Endodermal cell (in vitro differentiated cells): ENCODE measurements at regions not wholly inside any gene's neighbourhood (a gene's known extent, or its start where the extent isn't known, plus 50 kb on each side); places are given as distances from the start of the nearest gene placed in this dataset.
"Not testable (repeated sequence)": the region's sequence is repeated elsewhere in the genome, so short reads cannot be mapped to it uniquely, and the experiment has no call there.

Source experiments
- DNase-seq: peaks from one replicate; pipeline ENCODE4 v3.0.0-alpha.2; 2017
- H3K27ac ChIP-seq: 2 replicates; pipeline ENCODE4 v1.5.1; 2013; ENCODE audit warnings: mild to moderate bottlenecking, low read depth, low read length, moderate library complexity
- H3K27me3 ChIP-seq: 2 replicates; pipeline ENCODE4 v1.6.1; 2013; ENCODE audit warnings: mild to moderate bottlenecking, low read length, moderate library complexity; ENCODE audit not compliant: insufficient read depth, control insufficient read depth, poor library complexity, severe bottlenecking
- H3K36me3 ChIP-seq: 2 replicates; pipeline ENCODE4 v1.7.0; 2013; ENCODE audit warnings: mild to moderate bottlenecking, low read length, moderate library complexity; ENCODE audit not compliant: control insufficient read depth, insufficient read depth
- H3K4me1 ChIP-seq: one replicate; pipeline ENCODE4 v1.7.0; 2013; ENCODE audit warnings: low read length; ENCODE audit not compliant: control insufficient read depth, insufficient read depth
- H3K4me3 ChIP-seq: 2 replicates; pipeline ENCODE4 v1.5.1; 2013; ENCODE audit warnings: mild to moderate bottlenecking, low read length, moderate library complexity
- H3K9ac ChIP-seq: 2 replicates; pipeline ENCODE4 v1.6.1; 2013; ENCODE audit warnings: mild to moderate bottlenecking, low read length, moderate library complexity; ENCODE audit not compliant: poor library complexity, severe bottlenecking; ENCODE audit errors: extremely low read depth
- H3K9me3 ChIP-seq: 2 replicates; pipeline ENCODE4 v1.6.1; 2013; ENCODE audit warnings: mild to moderate bottlenecking, low read length, moderate library complexity; ENCODE audit not compliant: control insufficient read depth
- H3K27ac Mint-ChIP-seq: 2 replicates; pipeline ENCODE4 v1.8.0; 2020; ENCODE audit warnings: mixed read lengths
- H3K27me3 Mint-ChIP-seq: 2 replicates; pipeline ENCODE4 v1.8.0; 2021; ENCODE audit warnings: mild to moderate bottlenecking, mixed read lengths; ENCODE audit not compliant: insufficient read depth
- H3K36me3 Mint-ChIP-seq: 2 replicates; pipeline ENCODE4 v1.8.0; 2020; ENCODE audit warnings: low read depth, mixed read lengths
- H3K4me1 Mint-ChIP-seq: 2 replicates; pipeline ENCODE4 v1.8.0; 2020; ENCODE audit warnings: mixed read lengths
- H3K4me3 Mint-ChIP-seq: 2 replicates; pipeline ENCODE4 v1.8.0; 2020; ENCODE audit warnings: mild to moderate bottlenecking, moderate library complexity, mixed read lengths
- H3K9me3 Mint-ChIP-seq: 2 replicates; pipeline ENCODE4 v1.8.0; 2020; ENCODE audit warnings: mild to moderate bottlenecking, mixed read lengths
- CTCF ChIP-seq: fragments of 200-600 bp; sonication (generic); conservative IDR thresholded peaks from 2 replicates; pipeline ENCODE4 v1.5.0; 2021; ENCODE audit warnings: antibody characterized with exemption, mild to moderate bottlenecking
- WGBS, 2 experiments: methylation state at CpG; one replicate each; pipeline versions ENCODE4 v1.1.5 to v1.1.7; 2013; ENCODE audit warnings: missing lambda C conversion rate in 2 of 2, mixed read lengths in 1 of 2; ENCODE audit not compliant: insufficient coverage in 1 of 2, insufficient read length in 1 of 2; 5-methylcytosine and 5-hydroxymethylcytosine counted together

GRCh38 chr7:13265271-13265670 is 577.8 kb downstream of the ARL4A start:
- peaks cover 5% of the 10 kb centered on the region for H3K9me3 Mint-ChIP-seq
- WGBS, 2 experiments = 100% methylated on average over 1 of the region's 2 CpGs; no CpG with 5 or more reads in 1 of the 2 experiments
- H3K27me3 Mint-ChIP-seq = no peaks in the 10 kb centered on the region
- H3K36me3 ChIP-seq = no peaks in the 10 kb centered on the region
- no peaks in the 10 kb centered on the region for H3K36me3 Mint-ChIP-seq
- DNase-seq = no peak
- H3K27ac ChIP-seq = no peak overlapping the region
- TF ChIP-seq CTCF = no peak
- no peaks in the 10 kb centered on the region for H3K4me1 ChIP-seq
- H3K4me1 Mint-ChIP-seq = no peaks in the 10 kb centered on the region
- H3K4me3 ChIP-seq = no peak overlapping the region
- no peaks in the 10 kb centered on the region for H3K27me3 ChIP-seq
- no peaks in the 10 kb centered on the region for H3K9me3 ChIP-seq
- H3K4me3 Mint-ChIP-seq = no peak overlapping the region
- no peak overlapping the region for H3K9ac ChIP-seq
- H3K27ac Mint-ChIP-seq = no peak overlapping the region

- not testable (repeated sequence) for H3K4me3 ChIP-seq, H3K4me3 Mint-ChIP-seq, H3K4me1 Mint-ChIP-seq, H3K27ac ChIP-seq, H3K27me3 Mint-ChIP-seq, H3K36me3 Mint-ChIP-seq, H3K36me3 ChIP-seq, H3K4me1 ChIP-seq, H3K27me3 ChIP-seq, H3K9ac ChIP-seq, H3K27ac Mint-ChIP-seq, DNase-seq
- H3K9me3 Mint-ChIP-seq = peaks cover 25% of the 10 kb centered on the region
- 93 to 96% methylated on average over 4 to 9 of the region's 9 CpGs for WGBS, 2 experiments
- peaks cover 11% of the 10 kb centered on the region for H3K9me3 ChIP-seq
Observed at GRCh38 chr7:13274205-13274604, 586.8 kb downstream of the ARL4A start.

- Histone ChIP-seq H3K27me3 (no peaks in the 10 kb centered on the region), H3K9ac (no peak overlapping the region), H3K27ac (no peak overlapping the region), H3K9me3 (peaks cover 11% of the 10 kb centered on the region), H3K36me3 (no peaks in the 10 kb centered on the region), H3K4me3 (no peak overlapping the region), H3K4me1 (no peaks in the 10 kb centered on the region)
- Mint-ChIP-seq H3K27ac (no peak overlapping the region), H3K27me3 (no peaks in the 10 kb centered on the region), H3K4me1 (no peaks in the 10 kb centered on the region), H3K36me3 (peaks cover 3% of the 10 kb centered on the region), H3K4me3 (no peak overlapping the region), H3K9me3 (peaks cover 25% of the 10 kb centered on the region)
- no peak for DNase-seq
- TF ChIP-seq CTCF = peak; percentile 82
Observed at GRCh38 chr7:13276977-13277376, 589.5 kb downstream of the ARL4A start.

- peaks cover 11% of the 10 kb centered on the region for H3K9me3 ChIP-seq
- no peaks in the 10 kb centered on the region for H3K36me3 ChIP-seq
- WGBS, 2 experiments = 46 to 62% methylated on average over 2 to 3 of the region's 3 CpGs
- H3K36me3 Mint-ChIP-seq = peaks cover 3% of the 10 kb centered on the region
- H3K27me3 Mint-ChIP-seq = no peaks in the 10 kb centered on the region
- DNase-seq = no peak
- no peaks in the 10 kb centered on the region for H3K4me1 Mint-ChIP-seq
- H3K9me3 Mint-ChIP-seq = peaks cover 21% of the 10 kb centered on the region
- H3K27ac Mint-ChIP-seq = no peak overlapping the region
- no peak overlapping the region for H3K27ac ChIP-seq
- no peaks in the 10 kb centered on the region for H3K4me1 ChIP-seq
- H3K4me3 ChIP-seq = no peak overlapping the region
- TF ChIP-seq CTCF = no peak
- H3K4me3 Mint-ChIP-seq = no peak overlapping the region
- no peak overlapping the region for H3K9ac ChIP-seq
- no peaks in the 10 kb centered on the region for H3K27me3 ChIP-seq
Observed at GRCh38 chr7:13278020-13278419, 590.6 kb downstream of the ARL4A start.
